ENCODE measurements at regions not wholly inside any gene's neighbourhood (a gene's known extent, or its start where the extent isn't known, plus 50 kb on each side); places are given as distances from the start of the nearest gene placed in this dataset.

GRCh38 chr11:38718659-38719058 lies 2120.6 kb upstream of the RAG2 start:
- H3K27me3 ChIP-seq (ENCODE audit: insufficient read depth, low read length), result no peaks in the 10 kb centered on the region
- TF ChIP-seq YY1 (IDR thresholded peaks at IDR 0.05; ENCODE audit: extremely low read depth, insufficient replicate concordance, low read depth, low read length) (no peak), SIN3A (IDR thresholded peaks at IDR 0.05; ENCODE audit: low read depth) (no peak), TCF7L2 (IDR thresholded peaks at IDR 0.05; ENCODE audit: borderline replicate concordance, extremely low read depth, insufficient read depth, insufficient read length) (no peak), ATF3 (IDR thresholded peaks at IDR 0.05) (no peak), SP1 (IDR thresholded peaks at IDR 0.05; ENCODE audit: low read depth) (no peak), POLR2A (IDR thresholded peaks at IDR 0.05; ENCODE audit: borderline replicate concordance, extremely low read depth, insufficient read depth, insufficient read length) (no peak)
- no peak for ATAC-seq
- no TSS peak for BruUV-seq (replicated peaks)
- H4K20me1 ChIP-seq (ENCODE audit: insufficient read depth), result no peaks in the 10 kb centered on the region
- H3K4me2 ChIP-seq (ENCODE audit: low read length), result no peak overlapping the region
- no peak overlapping the region for H3K4me3 ChIP-seq (replicated peaks in 1 of 2; ENCODE audit: low read depth in 1 of 2, low read length in 2 of 2)
- H3K27ac ChIP-seq (ENCODE audit: low read depth, low read length), result no peak overlapping the region
- POLR2A ChIA-PET, result no interaction called here
- H2AFZ ChIP-seq (ENCODE audit: low read depth, low read length, poor library complexity, severe bottlenecking), result no peak overlapping the region
- peaks cover 6 to 21% of the 10 kb centered on the region in 2 experiments; a peak in 2 of 4 replicates for H3K9me3 ChIP-seq (ENCODE audit: control insufficient read depth in 1 of 2, insufficient read depth in 1 of 2, low read depth in 1 of 2, low read length in 2 of 2)
- RAD21 ChIA-PET (ENCODE audit: low non-redundant PET in 1 of 2, low total read pairs in 2 of 2, uncharacterized antibody in 2 of 2, unreplicated experiment in 2 of 2), result no interaction called here
- H3K4me1 ChIP-seq (ENCODE audit: control insufficient read depth in 1 of 2, insufficient read depth in 2 of 2, low read length in 2 of 2), result no peaks in the 10 kb centered on the region
- no peaks in the 10 kb centered on the region for H3K79me2 ChIP-seq (ENCODE audit: insufficient read depth, low read length)
- no peaks in the 10 kb centered on the region for H3K9me2 ChIP-seq (ENCODE audit: insufficient read depth)
- no peaks in the 10 kb centered on the region for H3K36me3 ChIP-seq (ENCODE audit: control insufficient read depth in 1 of 2, insufficient read depth in 2 of 2, low read length in 2 of 2)
- DNase-seq (ENCODE audit: low read depth, low spot score), result no peak
- no peak overlapping the region for H3K9ac ChIP-seq (ENCODE audit: low read length)
- CTCF ChIA-PET, result no interaction called here
- intact Hi-C loops (cut with micrococcal nuclease), result no loop called here

DNA sequence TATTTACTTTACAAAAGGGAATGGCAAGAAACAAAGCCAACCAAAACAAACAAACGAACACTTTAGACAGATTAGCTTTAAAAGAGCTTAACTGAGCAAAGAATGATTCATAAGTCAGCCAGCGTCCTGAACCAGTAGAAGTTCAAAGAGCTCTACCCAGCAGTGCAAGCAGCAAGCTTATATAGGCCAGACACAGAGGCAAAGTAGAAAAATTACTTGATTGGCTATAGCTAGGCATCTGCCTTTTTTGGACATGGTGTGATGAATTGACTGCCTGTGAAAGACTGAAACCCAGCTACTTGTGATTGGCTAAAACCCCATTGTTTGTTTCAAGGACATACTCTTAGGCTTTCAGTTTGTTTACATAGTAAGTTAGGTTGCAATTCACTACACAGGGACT lies 2120.0 kb upstream of the RAG2 start:
- no TSS peak for BruUV-seq (replicated peaks)
- no peak overlapping the region for H3K4me2 ChIP-seq (ENCODE audit: low read length)
- H2AFZ ChIP-seq (ENCODE audit: low read depth, low read length, poor library complexity, severe bottlenecking), result no peak overlapping the region
- H3K4me1 ChIP-seq (ENCODE audit: control insufficient read depth in 1 of 2, insufficient read depth in 2 of 2, low read length in 2 of 2), result no peaks in the 10 kb centered on the region
- intact Hi-C loops (cut with micrococcal nuclease), result no loop called here
- ChIA-PET CTCF (no interaction called here), POLR2A (no interaction called here), RAD21 (ENCODE audit: low non-redundant PET in 1 of 2, low total read pairs in 2 of 2, uncharacterized antibody in 2 of 2, unreplicated experiment in 2 of 2) (no interaction called here)
- H3K27me3 ChIP-seq (ENCODE audit: insufficient read depth, low read length), result no peaks in the 10 kb centered on the region
- H4K20me1 ChIP-seq (ENCODE audit: insufficient read depth), result no peaks in the 10 kb centered on the region
- no peaks in the 10 kb centered on the region for H3K79me2 ChIP-seq (ENCODE audit: insufficient read depth, low read length)
- H3K9me2 ChIP-seq (ENCODE audit: insufficient read depth), result no peaks in the 10 kb centered on the region
- ATAC-seq, result no peak
- peaks cover 6 to 21% of the 10 kb centered on the region in 2 experiments; a peak in 2 of 4 replicates for H3K9me3 ChIP-seq (ENCODE audit: control insufficient read depth in 1 of 2, insufficient read depth in 1 of 2, low read depth in 1 of 2, low read length in 2 of 2)
- no peaks in the 10 kb centered on the region for H3K36me3 ChIP-seq (ENCODE audit: control insufficient read depth in 1 of 2, insufficient read depth in 2 of 2, low read length in 2 of 2)
- TF ChIP-seq POLR2AphosphoS5 (IDR thresholded peaks at IDR 0.05; ENCODE audit: low read depth, low read length) (no peak), RAD21 (IDR thresholded peaks at IDR 0.05; ENCODE audit: low read depth) (no peak), TCF7L2 (IDR thresholded peaks at IDR 0.05; ENCODE audit: borderline replicate concordance, extremely low read depth, insufficient read depth, insufficient read length) (peak; percentile 23)
- no peak for DNase-seq (ENCODE audit: low read depth, low spot score)
- H3K4me3 ChIP-seq (replicated peaks in 1 of 2; ENCODE audit: low read depth in 1 of 2, low read length in 2 of 2), result no peak overlapping the region
- H3K9ac ChIP-seq (ENCODE audit: low read length), result no peak overlapping the region
- H3K27ac ChIP-seq (ENCODE audit: low read depth, low read length), result no peak overlapping the region
